NCI-H774 (cell line): ENCODE measurements at regions not wholly inside any gene's neighbourhood (a gene's known extent, or its start where the extent isn't known, plus 50 kb on each side); places are given as distances from the start of the nearest gene placed in this dataset.
"Not testable (repeated sequence)": the region's sequence is repeated elsewhere in the genome, so short reads cannot be mapped to it uniquely, and the experiment has no call there.

Experiments used
- DNase-seq: peaks from one replicate; lab custom pipeline; 2025; lab: John Stamatoyannopoulos, UW

DNA sequence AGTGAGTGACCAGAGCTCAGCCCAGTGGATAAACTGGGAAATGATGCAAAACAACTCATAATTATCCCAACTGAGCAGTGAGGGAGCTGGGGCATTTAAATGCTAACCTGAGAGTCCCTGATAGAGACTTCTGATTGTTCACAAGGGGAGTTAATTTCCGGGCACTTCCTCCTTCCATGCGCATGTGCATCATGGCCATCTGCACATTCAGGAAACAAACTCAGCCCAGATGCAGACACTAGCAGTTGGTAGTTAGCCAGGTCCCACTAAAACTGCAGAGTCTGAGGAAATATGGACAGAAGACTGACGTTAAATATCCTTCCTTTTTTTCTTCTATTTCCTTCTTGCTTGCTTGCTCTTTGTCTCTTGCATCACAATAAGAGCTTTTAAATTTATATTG lies 852.1 kb upstream of the LRRC4C start:
- no peak for DNase-seq

GRCh38 chr11:42311944-42312343 lies 852.5 kb upstream of the LRRC4C start:
- no peak for DNase-seq

DNA sequence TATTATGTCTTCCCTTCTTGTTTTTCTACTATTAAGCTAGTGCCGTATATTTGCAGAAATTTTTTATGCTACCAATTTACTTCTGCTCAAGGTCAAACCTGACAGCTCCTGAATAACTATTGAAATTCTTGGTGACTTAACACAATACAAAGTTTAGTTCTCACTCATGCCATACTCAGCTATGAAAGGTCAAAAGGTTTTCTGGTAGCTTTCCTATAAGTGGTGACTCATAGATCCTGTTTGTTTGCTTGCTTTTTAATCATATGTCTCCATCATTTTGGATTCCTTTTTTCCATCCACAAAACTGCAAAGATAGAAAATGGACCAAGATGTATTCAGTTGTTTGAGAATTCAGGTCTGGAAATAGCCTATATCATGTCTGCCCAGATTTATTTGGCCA lies 855.8 kb upstream of the LRRC4C start:
- DNase-seq, result no peak

- no peak for DNase-seq
These were observed 856.4 kb upstream of the LRRC4C start for GRCh38 chr11:42315846-42316245.

GRCh38 chr11:42319921-42320320 lies 860.5 kb upstream of the LRRC4C start:
- no peak for DNase-seq

GRCh38 chr11:42329929-42330565 lies 870.6 kb upstream of the LRRC4C start:
- no peak for DNase-seq

- no peak for DNase-seq
These were observed 878.5 kb upstream of the LRRC4C start for GRCh38 chr11:42337786-42338455.

- no peak for DNase-seq
These were observed 884.8 kb upstream of the LRRC4C start for GRCh38 chr11:42344204-42344792.

DNA sequence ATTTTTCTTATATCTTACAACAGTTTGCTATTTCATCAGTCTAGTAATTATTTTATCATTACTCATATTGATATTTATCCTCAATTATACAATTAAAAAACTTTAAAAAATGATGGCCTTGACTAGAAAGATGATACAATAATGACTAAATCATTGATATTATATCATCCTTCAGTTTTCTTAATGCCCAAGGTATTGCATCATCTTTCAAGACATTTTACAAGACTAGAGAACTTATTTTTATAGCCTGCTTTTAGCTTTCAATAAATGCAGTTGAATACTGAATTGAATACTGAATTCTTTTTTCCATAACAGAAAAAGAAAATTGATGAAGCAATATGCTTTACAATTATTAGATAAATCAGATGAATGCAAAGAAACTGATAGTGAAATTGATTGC lies 886.5 kb upstream of the LRRC4C start:
- DNase-seq, result no peak

- no peak for DNase-seq
These were observed 904.2 kb upstream of the LRRC4C start for GRCh38 chr11:42363701-42364100.

- no peak for DNase-seq
These were observed 921.7 kb upstream of the API5 start for GRCh38 chr11:42390116-42390515.

DNA sequence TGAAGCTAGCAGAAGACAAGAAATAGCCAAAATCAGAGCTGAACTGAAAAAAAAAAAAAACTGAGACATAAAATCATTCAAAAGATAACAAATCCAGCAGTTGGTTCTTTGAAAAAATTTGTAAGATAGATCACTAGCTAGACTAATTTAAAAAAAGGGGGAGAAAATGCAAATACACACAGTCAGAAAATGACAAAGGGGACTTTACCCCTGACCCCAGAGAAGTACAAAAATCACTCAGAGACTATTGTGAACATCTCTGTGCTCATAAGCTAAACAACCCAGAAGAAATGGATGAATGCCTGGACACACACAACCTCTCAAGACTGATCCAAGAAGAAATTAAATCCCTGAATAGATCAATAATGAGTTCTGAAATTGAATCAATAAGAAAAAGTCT lies 914.3 kb upstream of the API5 start:
- DNase-seq, result no peak

DNA sequence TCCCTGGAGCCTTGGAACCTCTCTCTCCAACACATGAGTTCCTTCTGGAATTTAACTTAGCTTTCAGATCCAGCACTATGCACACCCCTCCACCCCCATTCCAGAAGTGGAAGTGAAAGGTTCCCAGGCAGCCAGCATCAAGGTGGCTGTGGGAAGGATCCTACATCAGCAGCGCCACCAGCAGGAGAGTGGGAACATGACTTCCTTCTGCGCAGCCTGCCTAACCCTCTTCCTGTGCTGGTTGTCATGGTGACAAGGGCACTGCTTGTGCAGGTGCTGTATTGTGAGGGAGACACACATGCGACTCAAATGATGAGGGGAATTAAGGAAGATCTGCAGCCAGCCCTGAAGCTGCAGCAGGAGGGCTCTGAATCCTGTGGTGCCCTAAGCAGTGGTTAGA lies 904.5 kb upstream of the API5 start:
- DNase-seq, result peak; percentile 76

GRCh38 chr11:42410251-42410955 lies 901.4 kb upstream of the API5 start:
- DNase-seq, result no peak

- no peak for DNase-seq
These were observed 899.2 kb upstream of the API5 start for GRCh38 chr11:42412590-42412989.

GRCh38 chr11:42417691-42418090 lies 894.1 kb upstream of the API5 start:
- DNase-seq, result no peak

- DNase-seq, result no peak
These were observed 889.7 kb upstream of the API5 start for GRCh38 chr11:42422090-42422489.

DNA sequence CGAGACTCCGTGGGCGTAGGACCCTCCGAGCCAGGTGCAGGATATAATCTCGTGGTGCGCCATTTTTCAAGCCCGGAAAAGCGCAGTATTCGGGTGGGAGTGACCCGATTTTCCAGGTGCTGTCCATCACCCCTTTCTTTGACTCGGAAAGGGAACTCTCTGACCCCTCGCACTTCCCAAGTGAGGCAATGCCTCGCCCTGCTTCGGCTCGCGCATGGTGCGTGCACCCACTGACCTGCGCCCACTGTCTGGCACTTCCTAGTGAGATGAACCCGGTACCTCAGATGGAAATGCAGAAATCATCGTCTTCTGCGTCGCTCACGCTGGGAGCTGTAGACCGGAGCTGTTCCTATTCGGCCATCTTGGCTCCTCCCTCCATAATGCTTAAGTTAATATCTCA lies 876.9 kb upstream of the API5 start:
- not testable (repeated sequence) for DNase-seq

DNA sequence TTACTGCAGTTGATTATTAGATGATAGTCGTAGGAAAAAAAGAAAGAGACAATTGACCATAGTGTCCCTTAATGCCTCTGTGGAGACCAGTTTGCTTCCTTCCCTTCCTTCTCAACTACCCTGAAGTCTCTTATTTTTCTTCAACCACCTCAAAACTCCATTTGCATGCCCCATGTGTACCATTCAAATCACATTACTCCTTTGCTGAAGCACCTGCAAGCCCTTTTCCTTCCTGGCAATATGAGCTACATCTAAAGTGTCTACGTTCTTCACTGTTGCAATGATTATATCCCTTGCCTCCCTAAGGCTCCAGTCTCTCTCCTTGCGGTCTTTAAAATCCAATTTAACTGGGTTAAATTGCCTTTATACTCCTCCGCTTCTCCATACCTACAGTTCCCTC lies 867.4 kb upstream of the API5 start:
- DNase-seq, result no peak

DNA sequence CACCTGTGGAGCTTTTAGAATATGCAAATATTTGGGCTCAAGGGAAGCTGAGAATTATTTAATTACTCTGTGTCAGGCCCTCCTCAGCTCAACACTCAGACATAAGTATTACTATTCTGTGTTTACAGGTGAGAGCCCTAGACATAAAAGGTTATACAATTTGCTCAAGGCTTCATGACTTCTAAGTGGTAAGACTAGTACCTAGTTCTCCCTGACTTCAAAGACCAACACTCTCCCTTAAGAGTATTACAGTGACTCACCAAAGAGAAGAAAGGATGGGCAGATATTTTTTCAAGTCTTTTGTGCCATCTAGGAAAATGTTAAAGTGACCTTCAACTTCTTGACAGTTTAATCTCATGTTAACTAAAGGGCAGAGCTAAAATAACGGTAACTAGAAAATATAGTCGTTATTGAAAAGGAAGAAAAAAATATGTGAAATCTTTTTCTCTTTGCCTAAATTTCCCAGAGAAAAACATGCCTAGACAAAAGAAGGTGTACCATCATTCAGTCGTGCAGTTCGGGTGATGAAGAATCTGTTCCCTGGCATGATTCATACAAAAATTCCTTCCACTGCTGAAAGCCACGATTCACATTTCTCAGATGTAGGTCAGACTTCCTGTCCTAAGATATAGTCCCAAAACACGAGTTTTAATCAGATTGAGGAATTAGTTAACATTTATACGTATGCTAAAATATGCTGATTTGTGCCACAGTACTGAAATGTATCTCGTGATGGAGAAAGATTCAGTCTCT lies 849.1 kb upstream of the API5 start:
- no peak for DNase-seq

- no peak for DNase-seq
These were observed 846.2 kb upstream of the API5 start for GRCh38 chr11:42465623-42466022.

DNA sequence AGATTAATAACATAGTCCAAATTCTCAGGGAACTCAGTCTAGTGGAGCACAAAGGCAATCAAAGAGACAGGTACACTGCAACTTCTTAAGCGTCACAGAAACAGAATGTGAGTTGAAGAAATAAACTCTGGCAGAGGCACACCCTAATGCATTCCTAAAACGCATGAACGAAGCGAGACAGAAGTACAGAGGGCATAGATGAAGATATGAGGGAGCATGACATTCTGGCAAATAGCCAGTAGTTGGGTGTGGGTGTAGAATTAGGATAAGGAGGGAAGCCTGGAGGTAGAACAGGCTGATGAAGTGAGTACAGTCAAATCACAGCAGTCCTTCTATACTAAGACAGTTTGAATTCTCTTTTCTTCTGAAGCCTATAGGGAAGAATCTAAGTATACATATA lies 838.7 kb upstream of the API5 start:
- DNase-seq, result no peak
